GM19043 (cell line): ENCODE measurements at regions not wholly inside any gene's neighbourhood (a gene's known extent, or its start where the extent isn't known, plus 50 kb on each side); places are given as distances from the start of the nearest gene placed in this dataset.

Experiments
- ATAC-seq: cut with Tn5 transposase; IDR thresholded peaks from one replicate; pipeline ENCODE4 v1.9.1; 2021; ENCODE audit warnings: low read depth; ENCODE audit not compliant: unreplicated experiment

DNA sequence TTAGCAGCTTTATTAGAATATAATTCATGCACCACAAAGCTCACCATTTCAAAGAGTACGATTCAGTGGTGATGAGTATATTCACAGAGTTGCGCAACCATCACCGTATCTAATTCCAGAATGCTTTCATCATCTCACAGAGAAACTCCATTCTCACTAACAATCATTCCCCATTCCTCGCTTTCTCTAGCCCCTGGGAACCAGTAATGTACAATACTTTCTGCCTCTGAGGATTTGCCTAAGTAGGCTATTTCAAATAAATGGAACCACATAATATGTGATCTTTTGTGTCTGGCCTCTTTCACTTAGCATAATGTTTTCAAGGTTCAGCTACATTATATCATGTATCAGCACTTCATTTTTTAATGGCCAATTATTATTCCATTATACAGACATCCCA lies 145.1 kb upstream of the ADAMTS16 start:
- ATAC-seq: no peak

DNA sequence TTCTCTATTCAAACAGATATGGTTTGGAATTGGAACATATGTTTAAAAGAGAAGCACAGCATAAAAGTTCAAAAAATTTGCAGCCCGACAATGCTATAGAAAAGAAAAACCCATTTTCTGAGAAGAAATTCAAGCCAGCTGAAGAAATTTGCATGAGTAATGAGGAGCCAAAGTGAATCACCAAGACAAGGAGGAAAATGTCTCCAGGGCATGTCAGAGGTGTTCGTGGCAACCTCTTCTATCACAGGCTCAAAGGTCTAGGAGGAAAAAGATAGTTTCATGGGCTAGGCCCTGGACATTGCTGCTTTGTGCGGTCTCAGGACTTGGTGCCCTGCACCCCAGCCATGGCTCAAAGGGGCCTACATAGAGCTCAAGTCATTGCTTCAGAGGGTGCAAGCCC lies 134.8 kb upstream of the ADAMTS16 start:
- ATAC-seq: no peak

DNA sequence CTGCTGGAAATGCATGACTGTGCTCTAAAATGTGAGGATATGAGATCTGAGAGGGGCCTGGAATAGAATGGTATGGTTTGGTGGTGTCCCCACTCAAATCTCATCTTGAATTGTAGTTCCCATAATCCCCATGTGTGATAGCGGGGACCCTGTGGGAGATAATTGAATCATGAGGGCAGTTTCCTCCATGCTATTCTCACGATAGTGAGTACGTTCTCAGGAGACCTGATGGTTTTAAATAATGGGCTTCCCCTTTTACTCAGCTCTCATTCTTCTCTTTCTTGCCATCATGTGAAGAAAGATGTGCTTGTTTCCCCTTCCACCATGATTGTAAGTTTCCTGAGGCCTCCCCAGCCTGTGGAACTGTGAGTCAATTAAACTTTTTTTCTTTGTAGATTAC lies 133.6 kb upstream of the ADAMTS16 start:
- ATAC-seq: no peak

DNA sequence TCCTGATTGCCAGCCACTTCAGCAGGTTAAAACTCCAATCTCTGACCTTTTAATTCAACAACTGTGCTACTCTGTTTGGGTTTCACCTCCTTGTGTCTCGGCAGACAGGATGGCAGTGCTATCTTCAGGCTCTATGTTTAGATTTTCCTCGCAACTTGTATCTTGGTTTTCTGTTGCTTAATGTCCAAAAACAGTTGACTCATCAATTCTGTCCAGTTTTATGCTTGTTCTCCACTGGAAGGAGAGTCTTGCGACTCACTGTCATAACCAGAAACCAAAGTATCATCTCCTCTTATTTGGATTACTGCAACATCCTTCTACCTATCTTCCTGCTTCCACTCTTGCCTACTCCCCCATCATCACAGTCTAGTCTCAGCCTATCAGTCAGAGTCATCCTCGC lies 130.9 kb upstream of the ADAMTS16 start:
- no peak for ATAC-seq

GRCh38 chr5:5011151-5011550 lies 129.0 kb upstream of the ADAMTS16 start:
- no peak for ATAC-seq

DNA sequence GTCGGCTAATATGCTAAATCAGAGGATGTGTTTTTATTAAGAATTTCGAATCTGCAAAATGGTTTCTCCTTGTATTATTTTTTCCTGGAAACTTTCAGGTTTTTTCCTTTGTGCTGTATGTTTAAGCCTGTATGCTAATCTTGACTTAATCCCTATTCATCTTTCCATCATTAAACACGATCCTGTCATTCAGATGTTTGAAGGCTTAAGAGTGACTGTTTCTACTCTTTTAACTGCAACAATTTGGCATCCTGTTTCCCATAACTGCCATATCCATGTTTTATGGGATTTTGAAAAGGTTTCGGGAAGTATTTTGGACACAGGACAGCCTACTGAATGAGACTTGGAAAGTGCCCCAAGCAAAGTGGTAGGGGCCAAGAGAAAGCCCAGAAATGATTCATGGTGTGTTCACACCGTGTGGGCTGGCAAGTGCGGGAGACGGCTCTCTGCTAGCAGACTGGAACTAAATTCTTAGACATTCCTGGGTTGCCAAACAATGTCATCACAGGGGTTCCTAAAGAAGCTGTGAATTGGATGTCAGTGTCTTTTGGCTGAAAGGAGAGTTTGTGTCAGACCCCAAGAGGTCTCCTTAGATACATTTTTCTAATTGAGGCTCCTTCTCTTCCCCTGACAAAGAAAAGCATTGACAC lies 125.4 kb upstream of the ADAMTS16 start:
- no peak for ATAC-seq

DNA sequence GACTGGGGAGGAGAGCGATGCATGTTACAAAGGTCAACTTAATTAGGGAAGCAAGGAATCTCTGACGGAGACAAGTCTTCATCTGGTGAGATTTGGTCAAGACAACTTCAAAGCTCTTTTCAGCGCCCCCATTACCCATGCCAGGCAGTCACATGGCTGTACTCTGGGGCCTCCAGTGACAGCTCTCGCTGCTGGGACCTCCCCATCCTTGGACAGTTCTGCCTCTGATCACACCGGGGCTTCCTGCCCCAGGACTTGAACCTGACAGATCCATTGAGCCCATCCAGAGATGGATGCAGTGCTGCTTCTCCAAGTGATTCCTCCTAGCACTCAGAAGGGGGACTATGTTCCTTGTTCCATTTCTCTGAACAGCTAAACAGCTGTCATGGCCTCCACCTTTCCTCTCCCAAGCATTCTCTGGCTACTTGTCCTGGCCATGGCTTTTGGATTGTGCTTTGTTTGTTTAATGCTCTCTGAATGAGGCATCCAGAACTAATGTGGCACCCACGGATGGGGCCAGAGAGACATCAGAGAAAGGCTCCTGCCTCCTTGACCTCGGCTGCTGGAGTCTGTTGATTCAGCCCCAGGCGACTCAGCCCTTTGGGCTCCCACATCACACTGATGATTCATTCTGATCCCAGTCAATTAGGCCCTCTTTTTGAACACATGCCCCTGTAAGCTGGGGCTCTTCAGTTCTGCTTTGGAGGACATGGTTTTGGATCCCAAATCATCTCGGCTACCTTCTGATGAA lies 122.1 kb upstream of the ADAMTS16 start:
- no peak for ATAC-seq

- ATAC-seq: no peak
Observed at GRCh38 chr5:5018578-5018970, 121.6 kb upstream of the ADAMTS16 start.

GRCh38 chr5:5021436-5021835 lies 118.7 kb upstream of the ADAMTS16 start:
- ATAC-seq: no peak

DNA sequence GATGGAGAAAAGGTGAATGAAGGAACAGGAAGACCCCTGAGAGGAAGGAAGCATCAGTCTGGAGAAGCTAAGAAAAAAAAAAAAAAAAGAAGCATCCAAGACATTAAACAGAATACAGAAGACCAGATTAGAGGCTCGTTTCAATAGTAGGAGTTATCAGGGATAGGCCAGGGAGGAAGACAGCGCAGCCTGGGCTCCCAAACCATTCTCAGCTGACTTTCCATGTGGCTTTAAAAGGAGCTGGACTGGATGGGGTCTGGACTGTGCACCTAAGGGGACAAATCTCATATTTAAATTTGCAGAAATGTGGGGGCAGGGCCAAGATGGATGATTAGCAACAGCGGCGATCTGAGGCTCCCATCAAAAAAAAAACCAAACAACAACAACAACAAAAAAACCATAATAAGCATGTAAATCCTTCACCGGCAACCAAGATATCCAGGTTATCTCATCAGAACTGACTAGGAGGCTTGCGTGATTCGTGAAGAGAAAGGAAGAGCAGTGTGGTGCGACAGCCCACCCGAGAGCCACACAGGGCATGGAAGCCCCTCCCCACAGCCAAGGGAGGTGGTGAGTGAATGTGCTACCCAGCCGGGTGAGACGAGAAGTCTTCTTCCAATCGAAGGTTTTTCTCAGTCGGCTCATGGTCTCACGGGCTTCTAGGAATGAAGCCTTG lies 114.9 kb upstream of the ADAMTS16 start:
- no peak for ATAC-seq

DNA sequence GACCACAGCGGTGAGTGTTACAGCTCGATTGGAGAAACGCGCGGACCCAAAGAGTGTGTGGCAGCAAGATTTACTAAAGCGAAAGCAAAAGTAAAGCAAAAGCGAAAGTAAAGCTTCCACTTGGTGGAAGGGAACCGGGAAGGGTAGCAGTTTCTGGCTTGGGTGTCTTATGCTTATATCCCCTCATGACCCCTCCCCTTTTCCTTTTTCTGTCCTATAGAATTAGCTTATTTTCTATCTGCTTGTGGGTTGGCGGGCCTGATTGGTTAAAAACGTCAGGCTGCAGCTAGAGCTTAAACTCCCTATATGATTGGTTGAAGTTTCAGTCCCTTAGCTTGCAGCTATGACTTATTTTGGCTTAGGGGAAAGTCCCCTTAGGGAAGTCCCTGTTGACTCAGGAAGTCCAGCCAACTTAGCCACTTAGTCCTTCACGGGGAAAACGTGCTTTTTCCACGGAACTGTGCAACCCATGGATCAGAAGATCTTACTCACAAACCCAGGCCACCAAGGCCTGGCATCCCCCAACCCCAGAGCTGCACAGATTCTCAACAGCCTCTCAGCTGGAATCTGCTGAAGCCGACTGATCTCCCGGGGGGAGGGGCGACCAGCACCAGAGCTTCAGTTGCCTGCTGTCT lies 114.2 kb upstream of the ADAMTS16 start:
- ATAC-seq: no peak

GRCh38 chr5:5026409-5026785 lies 113.7 kb upstream of the ADAMTS16 start:
- ATAC-seq: no peak

DNA sequence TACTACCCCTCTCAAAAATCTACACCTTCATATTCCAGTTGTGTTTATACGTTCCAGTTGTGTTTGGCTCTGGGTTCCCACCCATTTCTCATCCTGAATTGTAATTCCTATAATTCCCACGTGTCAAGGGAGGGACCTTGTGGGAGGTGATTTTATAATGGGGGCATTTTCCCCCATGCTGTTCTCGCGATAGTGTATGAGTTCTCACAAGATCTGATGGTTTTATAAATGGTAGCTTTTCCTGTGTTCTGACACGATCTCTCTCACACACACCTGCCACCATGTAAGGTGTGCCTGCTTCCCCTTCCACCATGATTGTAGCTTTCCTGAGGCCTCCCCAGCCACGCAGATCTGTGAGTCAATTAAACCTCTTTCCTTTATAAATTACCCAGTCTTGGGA lies 108.5 kb upstream of the ADAMTS16 start:
- no peak for ATAC-seq

GRCh38 chr5:5037674-5038073 lies 102.5 kb upstream of the ADAMTS16 start:
- ATAC-seq: no peak

DNA sequence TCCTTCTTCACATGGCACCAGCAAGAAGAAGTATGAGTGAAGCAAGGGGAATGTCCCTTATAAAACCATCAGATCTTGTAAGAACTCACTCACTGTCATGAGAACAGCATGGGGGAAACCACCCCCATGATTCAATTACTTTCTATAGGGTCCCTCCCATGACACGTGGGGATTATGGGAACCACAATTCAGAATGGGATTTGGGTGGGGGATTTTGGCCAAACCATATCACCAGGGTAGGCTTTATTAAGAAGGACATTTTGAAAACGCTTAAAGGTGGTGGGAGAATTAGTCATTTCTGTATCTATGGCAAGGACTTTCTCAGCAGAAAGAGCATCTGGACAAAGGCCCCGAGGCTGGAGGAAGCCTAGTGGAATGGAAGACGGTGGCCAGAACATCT lies 100.2 kb upstream of the ADAMTS16 start:
- ATAC-seq: no peak

- no peak for ATAC-seq
Observed at GRCh38 chr5:5040712-5041111, 99.4 kb upstream of the ADAMTS16 start.

DNA sequence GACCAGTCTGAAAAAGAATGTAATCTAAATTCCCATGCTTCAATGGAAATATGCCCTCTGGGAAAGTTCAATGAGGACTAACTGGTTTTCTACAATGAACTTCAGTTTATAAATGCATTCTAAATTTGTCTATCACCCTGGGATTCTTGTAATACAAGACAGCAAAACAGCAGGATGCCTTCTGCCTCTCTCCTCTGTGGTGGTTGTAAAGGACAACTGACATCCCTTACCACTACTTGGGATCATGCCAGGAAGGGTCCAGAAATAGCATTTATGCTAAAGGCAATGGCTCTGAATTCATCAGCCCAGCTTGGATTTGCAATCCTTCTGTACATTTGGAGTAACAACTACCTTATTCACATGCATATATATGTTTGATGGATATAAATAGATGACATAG lies 97.3 kb upstream of the ADAMTS16 start:
- no peak for ATAC-seq

- ATAC-seq: no peak
Observed at GRCh38 chr5:5043346-5043745, 96.8 kb upstream of the ADAMTS16 start.

- no peak for ATAC-seq
Observed at GRCh38 chr5:5044247-5044840, 95.8 kb upstream of the ADAMTS16 start.

- peak; percentile 80 for ATAC-seq
Observed at GRCh38 chr5:5046680-5047502, 93.2 kb upstream of the ADAMTS16 start.
